ENCODE measurements at regions not wholly inside any gene's neighbourhood (a gene's known extent, or its start where the extent isn't known, plus 50 kb on each side); places are given as distances from the start of the nearest gene placed in this dataset.
"Not testable (repeated sequence)": the region's sequence is repeated elsewhere in the genome, so short reads cannot be mapped to it uniquely, and the experiment has no call there.

- peak; percentile 57 for DNase-seq (ENCODE audit: low spot score)
These were observed 382.7 kb downstream of the RPS24 start for GRCh38 chr10:78416031-78417011.

GRCh38 chr10:78417425-78418370, 384.0 kb downstream of the RPS24 start:
- no peak for DNase-seq (ENCODE audit: low spot score)

GRCh38 chr10:78419481-78420265, 386.0 kb downstream of the RPS24 start:
- no peak for DNase-seq (ENCODE audit: low spot score)

- no peak for DNase-seq (ENCODE audit: low spot score)
These were observed 387.5 kb downstream of the RPS24 start for GRCh38 chr10:78420946-78421735.

GRCh38 chr10:78424050-78424449, 390.4 kb downstream of the RPS24 start:
- DNase-seq (ENCODE audit: low spot score) = not testable (repeated sequence)

GRCh38 chr10:78424723-78425122, 391.1 kb downstream of the RPS24 start:
- DNase-seq (ENCODE audit: low spot score) = no peak

GRCh38 chr10:78426181-78426580, 392.5 kb downstream of the RPS24 start:
- DNase-seq (ENCODE audit: low spot score) = no peak

GRCh38 chr10:78427497-78428031, 393.9 kb downstream of the RPS24 start:
- DNase-seq (ENCODE audit: low spot score) = no peak

- DNase-seq (ENCODE audit: low spot score) = no peak
These were observed 394.9 kb downstream of the RPS24 start for GRCh38 chr10:78428579-78428978.

- DNase-seq (ENCODE audit: low spot score) = no peak
These were observed 396.3 kb downstream of the RPS24 start for GRCh38 chr10:78429984-78430383.

- no peak for DNase-seq (ENCODE audit: low spot score)
These were observed 398.9 kb downstream of the RPS24 start for GRCh38 chr10:78432583-78432982.

- no peak for DNase-seq (ENCODE audit: low spot score)
These were observed 399.5 kb downstream of the RPS24 start for GRCh38 chr10:78433076-78433595.

- no peak for DNase-seq (ENCODE audit: low spot score)
These were observed 400.3 kb downstream of the RPS24 start for GRCh38 chr10:78433766-78434535.

- no peak for DNase-seq (ENCODE audit: low spot score)
These were observed 401.2 kb downstream of the RPS24 start for GRCh38 chr10:78434886-78435285.

- no peak for DNase-seq (ENCODE audit: low spot score)
These were observed 402.0 kb downstream of the RPS24 start for GRCh38 chr10:78435484-78436221.

- DNase-seq (ENCODE audit: low spot score) = no peak
These were observed 402.5 kb downstream of the RPS24 start for GRCh38 chr10:78436222-78436573.

GRCh38 chr10:78436706-78437406, 403.2 kb downstream of the RPS24 start:
- no peak for DNase-seq (ENCODE audit: low spot score)

GRCh38 chr10:78437407-78437768, 403.7 kb downstream of the RPS24 start:
- DNase-seq (ENCODE audit: low spot score) = no peak
